Transverse colon (tissue), 4 donors: ENCODE measurements at regions not wholly inside any gene's neighbourhood (a gene's known extent, or its start where the extent isn't known, plus 50 kb on each side); places are given as distances from the start of the nearest gene placed in this dataset.

Experiments used
- EP300 ChIP-seq: sonication (generic); formaldehyde crosslinking; IDR thresholded peaks from one replicate; pipeline ENCODE4 v1.6.1; 2017; ENCODE audit warnings: antibody characterized with exemption, low read depth
- POLR2A ChIP-seq: fragments of 450-650 bp; IDR thresholded peaks from one replicate; pipeline ENCODE4 v1.6.1; 2016; ENCODE audit warnings: antibody characterized with exemption, mild to moderate bottlenecking, moderate library complexity
- POLR2AphosphoS5 ChIP-seq, 3 donors: sonication (generic); formaldehyde crosslinking; IDR thresholded peaks; one replicate each; pipeline ENCODE4 v1.6.1; 2016; ENCODE audit warnings: antibody characterized with exemption in 3 of 3
- TF ChIP-seq, protein P1 (sequence below), 5 experiments: fragments of 200-600 bp in 3 of 5; fragments of 450-650 bp in 2 of 5; sonication (generic) in 3 of 5; IDR thresholded peaks; 1 replicate in 2 of 5; 2 replicates in 3 of 5; pipeline ENCODE4 v1.5.1; 2016 to 2017; ENCODE audit warnings: antibody characterized with exemption in 5 of 5, inconsistent platforms in 3 of 5, mild to moderate bottlenecking in 2 of 5, moderate library complexity in 1 of 5

DNA sequence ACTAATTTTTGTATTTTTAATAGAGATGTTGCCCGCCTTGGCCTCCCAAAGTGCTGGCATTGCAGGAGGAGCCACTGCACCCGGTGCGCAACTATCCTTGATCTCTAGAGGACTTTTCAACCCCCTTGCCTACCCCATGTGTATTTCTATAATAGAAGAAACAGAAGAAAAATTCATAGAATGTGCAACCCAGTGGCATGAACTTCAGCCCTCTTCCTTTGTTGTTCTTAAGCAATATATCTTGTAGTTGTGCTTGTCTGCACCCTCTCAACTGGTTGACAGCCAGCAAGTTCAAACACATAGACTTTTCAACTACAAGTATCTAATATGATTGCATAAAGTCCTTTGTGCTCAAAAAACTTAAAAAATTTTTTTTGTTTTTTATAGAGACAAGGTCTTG is 72.3 kb upstream of the NCOA3 start:
- TF ChIP-seq POLR2A (no peak), POLR2AphosphoS5 (IDR thresholded peaks at IDR 0.05) (no peak), EP300 (no peak)
- TF ChIP-seq, protein P1, sequence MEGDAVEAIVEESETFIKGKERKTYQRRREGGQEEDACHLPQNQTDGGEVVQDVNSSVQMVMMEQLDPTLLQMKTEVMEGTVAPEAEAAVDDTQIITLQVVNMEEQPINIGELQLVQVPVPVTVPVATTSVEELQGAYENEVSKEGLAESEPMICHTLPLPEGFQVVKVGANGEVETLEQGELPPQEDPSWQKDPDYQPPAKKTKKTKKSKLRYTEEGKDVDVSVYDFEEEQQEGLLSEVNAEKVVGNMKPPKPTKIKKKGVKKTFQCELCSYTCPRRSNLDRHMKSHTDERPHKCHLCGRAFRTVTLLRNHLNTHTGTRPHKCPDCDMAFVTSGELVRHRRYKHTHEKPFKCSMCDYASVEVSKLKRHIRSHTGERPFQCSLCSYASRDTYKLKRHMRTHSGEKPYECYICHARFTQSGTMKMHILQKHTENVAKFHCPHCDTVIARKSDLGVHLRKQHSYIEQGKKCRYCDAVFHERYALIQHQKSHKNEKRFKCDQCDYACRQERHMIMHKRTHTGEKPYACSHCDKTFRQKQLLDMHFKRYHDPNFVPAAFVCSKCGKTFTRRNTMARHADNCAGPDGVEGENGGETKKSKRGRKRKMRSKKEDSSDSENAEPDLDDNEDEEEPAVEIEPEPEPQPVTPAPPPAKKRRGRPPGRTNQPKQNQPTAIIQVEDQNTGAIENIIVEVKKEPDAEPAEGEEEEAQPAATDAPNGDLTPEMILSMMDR (IDR thresholded peaks at IDR 0.05), result no peak
